ENCODE measurements at regions not wholly inside any gene's neighbourhood (a gene's known extent, or its start where the extent isn't known, plus 50 kb on each side); places are given as distances from the start of the nearest gene placed in this dataset.

DNA sequence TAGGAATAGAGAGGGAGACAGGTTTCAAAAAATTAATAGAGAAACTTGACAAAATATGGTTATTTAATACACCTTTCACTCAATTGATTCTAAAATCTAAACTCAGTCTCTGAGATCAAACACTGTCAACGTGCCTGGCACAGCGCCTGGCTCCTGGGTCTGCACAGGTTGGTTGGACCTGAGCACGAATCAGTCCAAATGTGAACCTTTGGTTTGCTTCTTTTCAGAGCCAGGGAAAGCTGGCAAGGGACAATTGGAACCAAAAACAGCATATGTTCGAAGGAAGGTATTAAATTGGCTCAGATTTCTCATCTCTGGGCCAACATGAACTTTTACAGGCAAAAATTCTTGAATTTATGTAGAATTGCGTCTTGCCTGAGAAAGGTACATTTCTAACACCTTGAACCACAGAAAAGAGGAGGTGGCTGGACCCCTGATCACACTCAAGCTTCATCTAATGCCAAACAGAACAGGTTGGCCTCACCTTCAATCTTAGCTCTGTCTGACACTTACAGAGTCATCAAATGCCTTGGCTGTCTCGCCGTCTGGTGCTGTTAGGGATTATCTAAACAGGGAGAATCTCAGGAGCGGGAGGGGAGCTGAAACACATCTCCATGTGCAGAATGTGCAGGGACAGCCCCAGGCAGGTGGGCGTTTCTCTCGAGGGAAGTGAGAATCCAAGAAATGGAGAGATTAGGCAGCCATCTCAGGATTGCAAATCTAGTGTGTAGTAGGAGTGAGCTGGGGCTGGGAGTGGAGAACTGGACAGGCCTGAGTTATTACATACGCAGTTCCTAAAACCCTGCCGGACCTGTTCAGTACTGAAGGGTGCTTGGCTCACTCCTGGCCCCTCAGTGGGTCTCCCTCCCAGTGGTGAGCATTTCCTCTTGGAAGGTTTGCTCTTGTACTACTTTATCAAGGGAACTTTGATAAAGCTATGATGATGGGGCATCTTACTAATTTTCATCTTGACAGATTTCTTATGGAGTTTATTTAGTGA lies 442.2 kb upstream of the B3GAT1 start:
- no peak for TF ChIP-seq ZNF124 (CRISPR knock-in tag; IDR thresholded peaks at IDR 0.05)
- TF ChIP-seq RNF2 (conservative IDR thresholded peaks at IDR 0.05; ENCODE audit: low read depth), result no peak
- TF ChIP-seq EZH2 (conservative IDR thresholded peaks at IDR 0.05; ENCODE audit: low read depth, low read length), result no peak
- no peak for TF ChIP-seq POLR2A (IDR thresholded peaks at IDR 0.05; ENCODE audit: insufficient read depth in 1 of 2, low read depth in 2 of 2, low read length in 2 of 2)
- TF ChIP-seq PCBP1 (IDR thresholded peaks at IDR 0.05; ENCODE audit: borderline replicate concordance, low read depth, low read length), result no peak
- TF ChIP-seq, protein P1, sequence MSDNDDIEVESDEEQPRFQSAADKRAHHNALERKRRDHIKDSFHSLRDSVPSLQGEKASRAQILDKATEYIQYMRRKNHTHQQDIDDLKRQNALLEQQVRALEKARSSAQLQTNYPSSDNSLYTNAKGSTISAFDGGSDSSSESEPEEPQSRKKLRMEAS (IDR thresholded peaks at IDR 0.05), result no peak
